ENCODE measurements at regions not wholly inside any gene's neighbourhood (a gene's known extent, or its start where the extent isn't known, plus 50 kb on each side); places are given as distances from the start of the nearest gene placed in this dataset.

GRCh38 chr1:116853680-116854402, 55.9 kb upstream of the PTGFRN start:
- no peak for TF ChIP-seq CTCF (conservative IDR thresholded peaks at IDR 0.05)
- TF ChIP-seq ZFX (IDR thresholded peaks at IDR 0.05): no peak

Data from C4-2B (cell line).